ENCODE measurements at regions not wholly inside any gene's neighbourhood (a gene's known extent, or its start where the extent isn't known, plus 50 kb on each side); places are given as distances from the start of the nearest gene placed in this dataset.

GRCh38 chr5:26807231-26808199 lies 230.9 kb downstream of the CDH9 start:
- TF ChIP-seq CTCF (IDR thresholded peaks at IDR 0.05; ENCODE audit: low read depth, low read length, poor library complexity, severe bottlenecking) (no peak), EZH2phosphoT487 (IDR thresholded peaks at IDR 0.05; ENCODE audit: borderline replicate concordance, low read length) (no peak)

Data from DOHH2 (cell line).